GM23338 (cell line): ENCODE measurements at regions not wholly inside any gene's neighbourhood (a gene's known extent, or its start where the extent isn't known, plus 50 kb on each side); places are given as distances from the start of the nearest gene placed in this dataset.

Source experiments
- ATAC-seq: fragments of 200-7000 bp; cut with Tn5 transposase; 3 replicates; pipeline ENCODE4 v1.9.1; 2020
- DNase-seq: peaks from one replicate; pipeline ENCODE4 v3.0.0-alpha.2; 2015; ENCODE audit warnings: low spot score
- H2AFZ ChIP-seq: fragments of 200-600 bp; sonication (generic); 2 replicates; pipeline ENCODE4 v1.8.0; 2016; ENCODE audit warnings: antibody characterized with exemption, mild to moderate bottlenecking, moderate library complexity
- H3F3A ChIP-seq: fragments of 200-600 bp; sonication (generic); replicated peaks from 2 replicates; pipeline ENCODE4 v1.8.0; 2017; ENCODE audit warnings: antibody characterized with exemption, mixed run types, low read depth
- H3K27ac ChIP-seq: fragments of 200-600 bp; sonication (generic); 2 replicates; pipeline ENCODE4 v1.6.1; 2016; ENCODE audit warnings: low read depth
- H3K27me3 ChIP-seq: fragments of 200-600 bp; sonication (generic); 2 replicates; pipeline ENCODE4 v1.8.0; 2016; ENCODE audit warnings: mild to moderate bottlenecking, mixed run types, moderate library complexity; ENCODE audit not compliant: insufficient read depth
- H3K36me3 ChIP-seq: fragments of 200-600 bp; sonication (generic); 2 replicates; pipeline ENCODE4 v1.8.0; 2016; ENCODE audit warnings: mild to moderate bottlenecking; ENCODE audit not compliant: insufficient read depth
- H3K4me1 ChIP-seq: fragments of 200-600 bp; sonication (generic); 2 replicates; pipeline ENCODE4 v1.8.0; 2016; ENCODE audit warnings: mild to moderate bottlenecking, moderate library complexity; ENCODE audit not compliant: insufficient read depth
- H3K4me2 ChIP-seq: fragments of 200-600 bp; sonication (generic); 2 replicates; pipeline ENCODE4 v1.7.1; 2017; ENCODE audit warnings: mixed run types
- H3K4me3 ChIP-seq: fragments of 200-600 bp; sonication (generic); 2 replicates; pipeline ENCODE4 v1.6.1; 2016; ENCODE audit warnings: mixed run types
- H3K79me2 ChIP-seq: fragments of 200-600 bp; sonication (generic); replicated peaks from 2 replicates; pipeline ENCODE4 v1.8.0; 2017; ENCODE audit warnings: mild to moderate bottlenecking; ENCODE audit not compliant: insufficient read depth
- H3K9me2 ChIP-seq: fragments of 200-600 bp; sonication (generic); 2 replicates; pipeline ENCODE4 v1.8.0; 2017; ENCODE audit not compliant: insufficient read depth
- H4K20me1 ChIP-seq: fragments of 200-600 bp; sonication (generic); replicated peaks from 2 replicates; pipeline ENCODE4 v1.8.0; 2017; ENCODE audit warnings: mild to moderate bottlenecking; ENCODE audit not compliant: insufficient read depth
- H3K27ac Mint-ChIP-seq: 2 replicates; pipeline ENCODE4 v1.8.0; 2020; ENCODE audit warnings: inconsistent platforms, mild to moderate bottlenecking, moderate library complexity, mixed read lengths
- H3K27me3 Mint-ChIP-seq: 3 replicates; pipeline ENCODE4 v1.8.0; 2022; ENCODE audit warnings: low read depth, mild to moderate bottlenecking, moderate library complexity, mixed read lengths, inconsistent platforms; ENCODE audit not compliant: insufficient read depth, poor library complexity
- H3K36me3 Mint-ChIP-seq: 3 replicates; pipeline ENCODE4 v1.8.0; 2021; ENCODE audit warnings: low read depth, mild to moderate bottlenecking, inconsistent platforms, moderate library complexity, mixed read lengths
- H3K4me1 Mint-ChIP-seq: 3 replicates; pipeline ENCODE4 v1.8.0; 2020; ENCODE audit warnings: mild to moderate bottlenecking, inconsistent platforms, mixed read lengths
- H3K4me3 Mint-ChIP-seq: 3 replicates; pipeline ENCODE4 v1.8.0; 2021; ENCODE audit warnings: moderate library complexity, mild to moderate bottlenecking, inconsistent platforms, mixed read lengths
- H3K9me3 Mint-ChIP-seq: 3 replicates; pipeline ENCODE4 v1.8.0; 2020; ENCODE audit warnings: moderate library complexity, mild to moderate bottlenecking, inconsistent platforms, mixed read lengths
- CREB1 ChIP-seq: fragments of 250-450 bp; sonication (Bioruptor Pico); IDR thresholded peaks from 2 replicates; pipeline ENCODE4 v1.5.0; 2020; ENCODE audit warnings: low read depth, mild to moderate bottlenecking, moderate library complexity
- EZH2 ChIP-seq: fragments of 200-600 bp; sonication (generic); IDR thresholded peaks from one replicate; pipeline ENCODE4 v1.8.0; 2017; ENCODE audit warnings: antibody characterized with exemption, mild to moderate bottlenecking, low read depth; ENCODE audit not compliant: unreplicated experiment
- EZH2phosphoT487 ChIP-seq: fragments of 200-600 bp; sonication (generic); IDR thresholded peaks from one replicate; pipeline ENCODE4 v1.8.1; 2018; ENCODE audit warnings: antibody characterized with exemption; ENCODE audit not compliant: unreplicated experiment
- JUNB ChIP-seq: IDR thresholded peaks from one replicate; pipeline ENCODE4 v1.6.1; 2016; ENCODE audit warnings: antibody characterized with exemption; ENCODE audit not compliant: unreplicated experiment
- NANOG ChIP-seq: IDR thresholded peaks from 2 replicates; pipeline ENCODE4 v1.6.1; 2016; ENCODE audit warnings: antibody characterized with exemption, borderline replicate concordance
- POLR2AphosphoS5 ChIP-seq: IDR thresholded peaks from 2 replicates; pipeline ENCODE4 v1.6.1; 2016; ENCODE audit warnings: antibody characterized with exemption, low read depth
- STAT1 ChIP-seq: IDR thresholded peaks from one replicate; pipeline ENCODE4 v1.6.1; 2016; ENCODE audit warnings: antibody characterized with exemption; ENCODE audit not compliant: unreplicated experiment
- ZNF114 ChIP-seq: fragments of 250-450 bp; sonication (Bioruptor Pico); IDR thresholded peaks from 2 replicates; pipeline ENCODE4 v1.5.0; 2020; ENCODE audit warnings: mild to moderate bottlenecking, moderate library complexity
- ZNF331 ChIP-seq: fragments of 250-450 bp; sonication (Bioruptor Pico); IDR thresholded peaks from 2 replicates; pipeline ENCODE4 v1.5.0; 2020; ENCODE audit warnings: low read depth, mild to moderate bottlenecking, moderate library complexity
- TF ChIP-seq, protein P1 (sequence below): IDR thresholded peaks from 2 replicates; pipeline ENCODE4 v1.6.1; 2016; ENCODE audit warnings: antibody characterized with exemption
- TF ChIP-seq, protein P2 (sequence below): IDR thresholded peaks from one replicate; pipeline ENCODE4 v1.6.1; 2018; ENCODE audit warnings: antibody characterized with exemption; ENCODE audit not compliant: unreplicated experiment
- TF ChIP-seq, protein P3 (sequence below), 2 experiments: fragments of 200-600 bp in 1 of 2; sonication (generic) in 1 of 2; conservative IDR thresholded peaks; 2 replicates each; pipeline versions ENCODE4 v1.5.1 to v1.6.1; 2016 to 2017; ENCODE audit warnings: antibody characterized with exemption in 2 of 2, low read depth in 2 of 2, mild to moderate bottlenecking in 2 of 2, moderate library complexity in 1 of 2

DNA sequence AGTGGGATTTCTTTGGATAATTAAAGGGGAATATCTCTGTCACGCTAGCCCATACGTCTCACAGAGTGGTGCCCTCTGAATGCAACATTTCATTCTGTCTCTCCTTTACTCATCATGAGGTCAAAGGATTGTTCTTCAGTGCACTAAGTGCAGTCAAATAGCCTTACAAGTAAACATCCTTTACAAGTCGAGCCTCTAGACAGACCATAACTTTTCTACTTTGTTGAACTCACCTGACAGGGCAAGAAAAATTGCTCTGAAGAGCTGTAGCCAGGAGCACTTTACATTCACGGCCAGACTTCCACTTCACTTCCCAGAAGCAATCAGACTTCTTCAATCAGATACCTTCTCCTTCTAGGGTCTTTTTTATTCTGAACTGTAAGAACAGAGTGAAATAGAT is 768.0 kb upstream of the TMPRSS15 start:
- H3K27ac Mint-ChIP-seq: no peak overlapping the region
- ATAC-seq (no peak), DNase-seq (no peak)
- Histone ChIP-seq H3K79me2 (no peaks in the 10 kb centered on the region), H3K27ac (no peak overlapping the region), H3K4me2 (no peak overlapping the region), H3K36me3 (no peaks in the 10 kb centered on the region), H4K20me1 (no peaks in the 10 kb centered on the region), H2AFZ (peak overlapping the region; percentile 6; the same call in 1 of the 2 replicates), H3K4me1 (no peaks in the 10 kb centered on the region), H3K27me3 (no peaks in the 10 kb centered on the region), H3K4me3 (no peak overlapping the region), H3K9me2 (no peaks in the 10 kb centered on the region), H3F3A (no peaks in the 10 kb centered on the region)
- H3K36me3 Mint-ChIP-seq: no peaks in the 10 kb centered on the region
- H3K9me3 Mint-ChIP-seq: no peaks in the 10 kb centered on the region
- no peak overlapping the region for H3K4me3 Mint-ChIP-seq
- TF ChIP-seq CREB1 (CRISPR knock-in tag) (no peak), STAT1 (no peak), JUNB (no peak), EZH2 (no peak), EZH2phosphoT487 (no peak), ZNF114 (CRISPR knock-in tag) (no peak), NANOG (no peak), POLR2AphosphoS5 (no peak), ZNF331 (CRISPR knock-in tag) (no peak)
- TF ChIP-seq, protein P1, sequence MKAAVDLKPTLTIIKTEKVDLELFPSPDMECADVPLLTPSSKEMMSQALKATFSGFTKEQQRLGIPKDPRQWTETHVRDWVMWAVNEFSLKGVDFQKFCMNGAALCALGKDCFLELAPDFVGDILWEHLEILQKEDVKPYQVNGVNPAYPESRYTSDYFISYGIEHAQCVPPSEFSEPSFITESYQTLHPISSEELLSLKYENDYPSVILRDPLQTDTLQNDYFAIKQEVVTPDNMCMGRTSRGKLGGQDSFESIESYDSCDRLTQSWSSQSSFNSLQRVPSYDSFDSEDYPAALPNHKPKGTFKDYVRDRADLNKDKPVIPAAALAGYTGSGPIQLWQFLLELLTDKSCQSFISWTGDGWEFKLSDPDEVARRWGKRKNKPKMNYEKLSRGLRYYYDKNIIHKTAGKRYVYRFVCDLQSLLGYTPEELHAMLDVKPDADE: no peak
- TF ChIP-seq, protein P2, sequence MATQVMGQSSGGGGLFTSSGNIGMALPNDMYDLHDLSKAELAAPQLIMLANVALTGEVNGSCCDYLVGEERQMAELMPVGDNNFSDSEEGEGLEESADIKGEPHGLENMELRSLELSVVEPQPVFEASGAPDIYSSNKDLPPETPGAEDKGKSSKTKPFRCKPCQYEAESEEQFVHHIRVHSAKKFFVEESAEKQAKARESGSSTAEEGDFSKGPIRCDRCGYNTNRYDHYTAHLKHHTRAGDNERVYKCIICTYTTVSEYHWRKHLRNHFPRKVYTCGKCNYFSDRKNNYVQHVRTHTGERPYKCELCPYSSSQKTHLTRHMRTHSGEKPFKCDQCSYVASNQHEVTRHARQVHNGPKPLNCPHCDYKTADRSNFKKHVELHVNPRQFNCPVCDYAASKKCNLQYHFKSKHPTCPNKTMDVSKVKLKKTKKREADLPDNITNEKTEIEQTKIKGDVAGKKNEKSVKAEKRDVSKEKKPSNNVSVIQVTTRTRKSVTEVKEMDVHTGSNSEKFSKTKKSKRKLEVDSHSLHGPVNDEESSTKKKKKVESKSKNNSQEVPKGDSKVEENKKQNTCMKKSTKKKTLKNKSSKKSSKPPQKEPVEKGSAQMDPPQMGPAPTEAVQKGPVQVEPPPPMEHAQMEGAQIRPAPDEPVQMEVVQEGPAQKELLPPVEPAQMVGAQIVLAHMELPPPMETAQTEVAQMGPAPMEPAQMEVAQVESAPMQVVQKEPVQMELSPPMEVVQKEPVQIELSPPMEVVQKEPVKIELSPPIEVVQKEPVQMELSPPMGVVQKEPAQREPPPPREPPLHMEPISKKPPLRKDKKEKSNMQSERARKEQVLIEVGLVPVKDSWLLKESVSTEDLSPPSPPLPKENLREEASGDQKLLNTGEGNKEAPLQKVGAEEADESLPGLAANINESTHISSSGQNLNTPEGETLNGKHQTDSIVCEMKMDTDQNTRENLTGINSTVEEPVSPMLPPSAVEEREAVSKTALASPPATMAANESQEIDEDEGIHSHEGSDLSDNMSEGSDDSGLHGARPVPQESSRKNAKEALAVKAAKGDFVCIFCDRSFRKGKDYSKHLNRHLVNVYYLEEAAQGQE: no peak
- TF ChIP-seq, protein P3, sequence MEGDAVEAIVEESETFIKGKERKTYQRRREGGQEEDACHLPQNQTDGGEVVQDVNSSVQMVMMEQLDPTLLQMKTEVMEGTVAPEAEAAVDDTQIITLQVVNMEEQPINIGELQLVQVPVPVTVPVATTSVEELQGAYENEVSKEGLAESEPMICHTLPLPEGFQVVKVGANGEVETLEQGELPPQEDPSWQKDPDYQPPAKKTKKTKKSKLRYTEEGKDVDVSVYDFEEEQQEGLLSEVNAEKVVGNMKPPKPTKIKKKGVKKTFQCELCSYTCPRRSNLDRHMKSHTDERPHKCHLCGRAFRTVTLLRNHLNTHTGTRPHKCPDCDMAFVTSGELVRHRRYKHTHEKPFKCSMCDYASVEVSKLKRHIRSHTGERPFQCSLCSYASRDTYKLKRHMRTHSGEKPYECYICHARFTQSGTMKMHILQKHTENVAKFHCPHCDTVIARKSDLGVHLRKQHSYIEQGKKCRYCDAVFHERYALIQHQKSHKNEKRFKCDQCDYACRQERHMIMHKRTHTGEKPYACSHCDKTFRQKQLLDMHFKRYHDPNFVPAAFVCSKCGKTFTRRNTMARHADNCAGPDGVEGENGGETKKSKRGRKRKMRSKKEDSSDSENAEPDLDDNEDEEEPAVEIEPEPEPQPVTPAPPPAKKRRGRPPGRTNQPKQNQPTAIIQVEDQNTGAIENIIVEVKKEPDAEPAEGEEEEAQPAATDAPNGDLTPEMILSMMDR (conservative IDR thresholded peaks at IDR 0.05; ENCODE audit: low read depth in 2 of 2): no peak
- no peaks in the 10 kb centered on the region; the same call in 2 of the 3 replicates for H3K4me1 Mint-ChIP-seq
- no peaks in the 10 kb centered on the region for H3K27me3 Mint-ChIP-seq
